ENCODE measurements at regions not wholly inside any gene's neighbourhood (a gene's known extent, or its start where the extent isn't known, plus 50 kb on each side); places are given as distances from the start of the nearest gene placed in this dataset.

GRCh38 chr10:64059884-64060283 lies 538.7 kb downstream of the REEP3 start:
- Histone ChIP-seq H4K8ac (ENCODE audit: low read depth, low read length) (no peak overlapping the region), H3K23ac (ENCODE audit: low read length) (no peak overlapping the region), H3K36me3 (ENCODE audit: control insufficient read depth, insufficient read depth, low read length) (no peaks in the 10 kb centered on the region), H3K79me1 (ENCODE audit: low read length) (no peaks in the 10 kb centered on the region), H2AK5ac (ENCODE audit: low read length) (no peak overlapping the region), H3K27ac (ENCODE audit: low read depth, low read length) (no peak overlapping the region), H3K4me1 (ENCODE audit: control insufficient read depth, low read depth, low read length) (no peaks in the 10 kb centered on the region), H2BK5ac (ENCODE audit: low read length) (no peak overlapping the region), H4K5ac (ENCODE audit: low read length) (no peak overlapping the region), H3K9ac (ENCODE audit: low read length) (no peak overlapping the region), H3K79me2 (ENCODE audit: control insufficient read depth, insufficient read depth, low read length) (no peaks in the 10 kb centered on the region), H3K56ac (ENCODE audit: low read length) (no peak overlapping the region), H3K4me2 (ENCODE audit: low read length) (no peak overlapping the region), H3K4ac (ENCODE audit: low read depth, low read length) (no peak overlapping the region), H2BK120ac (ENCODE audit: low read depth, low read length) (no peak overlapping the region), H3K4me3 (ENCODE audit: low read length) (no peak overlapping the region), H2BK15ac (replicated peaks; ENCODE audit: low read depth) (no peak overlapping the region), H3K27me3 (ENCODE audit: insufficient read depth, low read length, poor library complexity) (no peaks in the 10 kb centered on the region), H3K18ac (ENCODE audit: low read length) (no peak overlapping the region)
- peak; percentile 52 for DNase-seq
- no CpG with 5 or more reads among the region's 1 CpG for WGBS (ENCODE audit: extremely low coverage, insufficient coverage, low lambda C conversion rate)

GRCh38 chr10:64060389-64060788 lies 539.2 kb downstream of the REEP3 start:
- Histone ChIP-seq H3K79me2 (ENCODE audit: control insufficient read depth, insufficient read depth, low read length) (no peaks in the 10 kb centered on the region), H3K56ac (ENCODE audit: low read length) (no peak overlapping the region), H3K79me1 (ENCODE audit: low read length) (no peaks in the 10 kb centered on the region), H3K36me3 (ENCODE audit: control insufficient read depth, insufficient read depth, low read length) (no peaks in the 10 kb centered on the region), H3K4me2 (ENCODE audit: low read length) (no peak overlapping the region), H2BK120ac (ENCODE audit: low read depth, low read length) (no peak overlapping the region), H3K4me3 (ENCODE audit: low read length) (no peak overlapping the region), H3K9ac (ENCODE audit: low read length) (no peak overlapping the region), H4K8ac (ENCODE audit: low read depth, low read length) (no peak overlapping the region), H3K18ac (ENCODE audit: low read length) (no peak overlapping the region), H3K4ac (ENCODE audit: low read depth, low read length) (no peak overlapping the region), H2BK15ac (replicated peaks; ENCODE audit: low read depth) (no peak overlapping the region), H3K27ac (ENCODE audit: low read depth, low read length) (no peak overlapping the region), H3K4me1 (ENCODE audit: control insufficient read depth, low read depth, low read length) (no peaks in the 10 kb centered on the region), H3K23ac (ENCODE audit: low read length) (no peak overlapping the region), H3K27me3 (ENCODE audit: insufficient read depth, low read length, poor library complexity) (no peaks in the 10 kb centered on the region), H4K5ac (ENCODE audit: low read length) (no peak overlapping the region), H2AK5ac (ENCODE audit: low read length) (no peak overlapping the region), H2BK5ac (ENCODE audit: low read length) (no peak overlapping the region)
- DNase-seq: no peak
- no CpG with 5 or more reads among the region's 7 CpGs for WGBS (ENCODE audit: extremely low coverage, insufficient coverage, low lambda C conversion rate)

GRCh38 chr10:64062793-64063192 lies 541.6 kb downstream of the REEP3 start:
- H3K4me2 ChIP-seq (ENCODE audit: low read length): no peak overlapping the region
- H4K5ac ChIP-seq (ENCODE audit: low read length): no peak overlapping the region
- no CpG with 5 or more reads among the region's 4 CpGs for WGBS (ENCODE audit: extremely low coverage, insufficient coverage, low lambda C conversion rate)
- no peak overlapping the region for H2BK120ac ChIP-seq (ENCODE audit: low read depth, low read length)
- H3K79me1 ChIP-seq (ENCODE audit: low read length): no peaks in the 10 kb centered on the region
- no peak overlapping the region for H3K4ac ChIP-seq (ENCODE audit: low read depth, low read length)
- H3K79me2 ChIP-seq (ENCODE audit: control insufficient read depth, insufficient read depth, low read length): no peaks in the 10 kb centered on the region
- no peak for DNase-seq
- H3K23ac ChIP-seq (ENCODE audit: low read length): no peak overlapping the region
- H2AK5ac ChIP-seq (ENCODE audit: low read length): no peak overlapping the region
- no peak overlapping the region for H4K8ac ChIP-seq (ENCODE audit: low read depth, low read length)
- no peaks in the 10 kb centered on the region for H3K36me3 ChIP-seq (ENCODE audit: control insufficient read depth, insufficient read depth, low read length)
- no peak overlapping the region for H2BK15ac ChIP-seq (replicated peaks; ENCODE audit: low read depth)
- no peak overlapping the region for H3K56ac ChIP-seq (ENCODE audit: low read length)
- no peak overlapping the region for H3K27ac ChIP-seq (ENCODE audit: low read depth, low read length)
- no peaks in the 10 kb centered on the region for H3K27me3 ChIP-seq (ENCODE audit: insufficient read depth, low read length, poor library complexity)
- no peak overlapping the region for H3K9ac ChIP-seq (ENCODE audit: low read length)
- H3K18ac ChIP-seq (ENCODE audit: low read length): no peak overlapping the region
- H2BK5ac ChIP-seq (ENCODE audit: low read length): no peak overlapping the region
- H3K4me3 ChIP-seq (ENCODE audit: low read length): no peak overlapping the region
- H3K4me1 ChIP-seq (ENCODE audit: control insufficient read depth, low read depth, low read length): no peaks in the 10 kb centered on the region

GRCh38 chr10:64067009-64067606 lies 545.9 kb downstream of the REEP3 start:
- Histone ChIP-seq H3K4me2 (ENCODE audit: low read length) (no peak overlapping the region), H3K23ac (ENCODE audit: low read length) (no peak overlapping the region), H3K9ac (ENCODE audit: low read length) (no peak overlapping the region), H3K27ac (ENCODE audit: low read depth, low read length) (no peak overlapping the region), H3K27me3 (ENCODE audit: insufficient read depth, low read length, poor library complexity) (no peaks in the 10 kb centered on the region), H2BK15ac (replicated peaks; ENCODE audit: low read depth) (no peak overlapping the region), H2BK120ac (ENCODE audit: low read depth, low read length) (no peak overlapping the region), H2AK5ac (ENCODE audit: low read length) (no peak overlapping the region), H3K79me1 (ENCODE audit: low read length) (no peaks in the 10 kb centered on the region), H3K4me1 (ENCODE audit: control insufficient read depth, low read depth, low read length) (no peaks in the 10 kb centered on the region), H3K79me2 (ENCODE audit: control insufficient read depth, insufficient read depth, low read length) (no peaks in the 10 kb centered on the region), H4K8ac (ENCODE audit: low read depth, low read length) (no peak overlapping the region), H3K4ac (ENCODE audit: low read depth, low read length) (no peak overlapping the region), H3K56ac (ENCODE audit: low read length) (no peak overlapping the region), H2BK5ac (ENCODE audit: low read length) (no peak overlapping the region), H3K36me3 (ENCODE audit: control insufficient read depth, insufficient read depth, low read length) (no peaks in the 10 kb centered on the region), H3K4me3 (ENCODE audit: low read length) (no peak overlapping the region), H4K5ac (ENCODE audit: low read length) (no peak overlapping the region), H3K18ac (ENCODE audit: low read length) (no peak overlapping the region)
- no CpG with 5 or more reads among the region's 4 CpGs for WGBS (ENCODE audit: extremely low coverage, insufficient coverage, low lambda C conversion rate)
- DNase-seq: no peak

- no peaks in the 10 kb centered on the region for H3K27me3 ChIP-seq (ENCODE audit: insufficient read depth, low read length, poor library complexity)
- no peak overlapping the region for H2AK5ac ChIP-seq (ENCODE audit: low read length)
- no peak overlapping the region for H3K23ac ChIP-seq (ENCODE audit: low read length)
- no peak overlapping the region for H3K4me3 ChIP-seq (ENCODE audit: low read length)
- no peaks in the 10 kb centered on the region for H3K79me1 ChIP-seq (ENCODE audit: low read length)
- DNase-seq: no peak
- no peak overlapping the region for H3K18ac ChIP-seq (ENCODE audit: low read length)
- H2BK120ac ChIP-seq (ENCODE audit: low read depth, low read length): no peak overlapping the region
- H2BK15ac ChIP-seq (replicated peaks; ENCODE audit: low read depth): no peak overlapping the region
- H3K4me1 ChIP-seq (ENCODE audit: control insufficient read depth, low read depth, low read length): no peaks in the 10 kb centered on the region
- H4K8ac ChIP-seq (ENCODE audit: low read depth, low read length): no peak overlapping the region
- no peak overlapping the region for H3K56ac ChIP-seq (ENCODE audit: low read length)
- H3K4me2 ChIP-seq (ENCODE audit: low read length): no peak overlapping the region
- H3K36me3 ChIP-seq (ENCODE audit: control insufficient read depth, insufficient read depth, low read length): no peaks in the 10 kb centered on the region
- H3K79me2 ChIP-seq (ENCODE audit: control insufficient read depth, insufficient read depth, low read length): no peaks in the 10 kb centered on the region
- no peak overlapping the region for H3K4ac ChIP-seq (ENCODE audit: low read depth, low read length)
- no peak overlapping the region for H4K5ac ChIP-seq (ENCODE audit: low read length)
- no peak overlapping the region for H3K9ac ChIP-seq (ENCODE audit: low read length)
- no peak overlapping the region for H3K27ac ChIP-seq (ENCODE audit: low read depth, low read length)
- WGBS (ENCODE audit: extremely low coverage, insufficient coverage, low lambda C conversion rate): no CpG with 5 or more reads among the region's 2 CpGs
- no peak overlapping the region for H2BK5ac ChIP-seq (ENCODE audit: low read length)
Measured at GRCh38 chr10:64067859-64068258, 546.7 kb downstream of the REEP3 start.

GRCh38 chr10:64070241-64070640 lies 549.0 kb downstream of the REEP3 start:
- WGBS (ENCODE audit: extremely low coverage, insufficient coverage, low lambda C conversion rate): no CpG with 5 or more reads among the region's 1 CpG
- Histone ChIP-seq H4K8ac (ENCODE audit: low read depth, low read length) (no peak overlapping the region), H3K4me3 (ENCODE audit: low read length) (no peak overlapping the region), H3K27me3 (ENCODE audit: insufficient read depth, low read length, poor library complexity) (no peaks in the 10 kb centered on the region), H2AK5ac (ENCODE audit: low read length) (no peak overlapping the region), H3K18ac (ENCODE audit: low read length) (no peak overlapping the region), H2BK120ac (ENCODE audit: low read depth, low read length) (no peak overlapping the region), H3K56ac (ENCODE audit: low read length) (no peak overlapping the region), H3K79me2 (ENCODE audit: control insufficient read depth, insufficient read depth, low read length) (no peaks in the 10 kb centered on the region), H3K23ac (ENCODE audit: low read length) (no peak overlapping the region), H3K27ac (ENCODE audit: low read depth, low read length) (no peak overlapping the region), H3K4me2 (ENCODE audit: low read length) (no peak overlapping the region), H3K9ac (ENCODE audit: low read length) (no peak overlapping the region), H3K4ac (ENCODE audit: low read depth, low read length) (no peak overlapping the region), H3K79me1 (ENCODE audit: low read length) (no peaks in the 10 kb centered on the region), H4K5ac (ENCODE audit: low read length) (no peak overlapping the region), H3K36me3 (ENCODE audit: control insufficient read depth, insufficient read depth, low read length) (no peaks in the 10 kb centered on the region), H3K4me1 (ENCODE audit: control insufficient read depth, low read depth, low read length) (no peaks in the 10 kb centered on the region), H2BK5ac (ENCODE audit: low read length) (no peak overlapping the region), H2BK15ac (replicated peaks; ENCODE audit: low read depth) (no peak overlapping the region)
- DNase-seq: no peak

Measured in mesendoderm (in vitro differentiated cells).